Right lobe of liver (tissue), 6 donors: ENCODE measurements at regions not wholly inside any gene's neighbourhood (a gene's known extent, or its start where the extent isn't known, plus 50 kb on each side); places are given as distances from the start of the nearest gene placed in this dataset.
"Not testable (repeated sequence)": the region's sequence is repeated elsewhere in the genome, so short reads cannot be mapped to it uniquely, and the experiment has no call there.

ENCODE experiments used
- ATAC-seq, 4 donors: fragments of 200-7000 bp; cut with Tn5 transposase; one replicate each; pipeline ENCODE4 v1.9.1; 2020; ENCODE audit warnings: mild to moderate bottlenecking in 4 of 4, moderate library complexity in 4 of 4
- DNase-seq, 3 donors: peaks; one replicate each; pipeline ENCODE4 v3.0.0-alpha.2; 2020
- H3K27ac ChIP-seq, 3 donors: fragments of 200-600 bp; one replicate each; pipeline ENCODE4 v1.8.0; 2022
- H3K27me3 ChIP-seq, 2 donors: fragments of 200-600 bp; one replicate each; pipeline ENCODE4 v1.8.0; 2022
- H3K36me3 ChIP-seq, 4 donors: fragments of 200-600 bp; sonication (generic) in 1 of 4; one replicate each; pipeline versions ENCODE4 v1.5.1 to v1.8.0; 2017 to 2022; ENCODE audit warnings: control low read depth in 1 of 4
- H3K4me1 ChIP-seq, 4 donors: fragments of 200-600 bp; sonication (generic) in 1 of 4; one replicate each; pipeline versions ENCODE4 v1.5.1 to v1.8.0; 2017 to 2022; ENCODE audit warnings: control low read depth in 1 of 4
- H3K4me3 ChIP-seq, 3 donors: fragments of 200-600 bp; one replicate each; pipeline ENCODE4 v1.8.0; 2022
- H3K9me3 ChIP-seq, 4 donors: fragments of 200-600 bp; sonication (generic) in 1 of 4; one replicate each; pipeline versions ENCODE4 v1.5.1 to v1.8.0; 2017 to 2022; ENCODE audit warnings: control low read depth in 1 of 4
- CTCF ChIP-seq, 4 donors: fragments of 200-600 bp in 3 of 4; fragments of 450-650 bp in 1 of 4; IDR thresholded peaks; one replicate each; pipeline versions ENCODE4 v1.5.1 to v1.8.0; 2016 to 2022; ENCODE audit warnings: antibody characterized with exemption in 4 of 4, mild to moderate bottlenecking in 2 of 4
- POLR2A ChIP-seq: fragments of 450-650 bp; IDR thresholded peaks from one replicate; pipeline ENCODE4 v1.6.1; 2017; ENCODE audit warnings: antibody characterized with exemption, mild to moderate bottlenecking
- WGBS: methylation state at CpG from one replicate; pipeline ENCODE4 v1.1.6; 2018; ENCODE audit warnings: low coverage, low lambda C conversion rate; ENCODE audit not compliant: insufficient coverage; ENCODE audit errors: missing lambda C conversion rate; 5-methylcytosine and 5-hydroxymethylcytosine counted together
- intact Hi-C, 2 donors: fragments of 100-400 bp; cut with DNase I; formaldehyde crosslinking; loops; one replicate each; pipeline versions ENCODE4 v1.11.2 to v1.14.1; 2022
- donor health status: DM: no; HTN: yes; CAD: no.
- donor health status: DM: no; HTN: no; CAD: no.
- donor health status: DM: no; HTN: no; CAD: no.
- donor health status: DM: no; HTN: yes; CAD: no.
- donor health status: DM: no; HTN: yes; CAD: no.

GRCh38 chr4:158446106-158446505 lies 75.6 kb upstream of the RXFP1 start:
- ATAC-seq (no peak), DNase-seq (no peak)
- H3K4me1 ChIP-seq = no peaks in the 10 kb centered on the region
- no peak overlapping the region for H3K4me3 ChIP-seq
- TF ChIP-seq POLR2A (no peak), CTCF (IDR thresholded peaks at IDR 0.05) (no peak)
- no peak overlapping the region for H3K27ac ChIP-seq
- 59% methylated on average over 2 of the region's 2 CpGs for WGBS
- intact Hi-C loops = no loop called here
- H3K9me3 ChIP-seq = no peaks in the 10 kb centered on the region
- no peaks in the 10 kb centered on the region for H3K27me3 ChIP-seq
- H3K36me3 ChIP-seq = no peaks in the 10 kb centered on the region

DNA sequence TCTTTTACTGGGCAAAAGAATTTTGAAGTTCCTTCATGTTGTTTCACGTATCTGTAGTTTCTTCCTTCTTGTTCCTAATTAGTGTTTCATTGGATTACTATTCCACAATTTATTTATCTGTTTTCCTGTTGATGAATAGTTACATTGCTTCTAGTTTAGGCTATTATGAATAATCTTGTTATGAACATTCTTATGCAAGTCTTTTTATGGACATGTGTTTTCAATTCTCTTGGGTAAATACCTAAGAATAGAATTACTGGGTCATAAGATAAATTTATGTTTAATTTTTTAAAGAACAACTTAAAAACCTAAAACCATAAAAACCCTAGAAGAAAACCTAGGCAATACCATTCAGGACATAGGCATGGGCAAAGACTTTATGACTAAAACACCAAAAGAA lies 70.9 kb upstream of the RXFP1 start:
- no peaks in the 10 kb centered on the region for H3K36me3 ChIP-seq
- H3K9me3 ChIP-seq = no peaks in the 10 kb centered on the region
- no peak overlapping the region for H3K27ac ChIP-seq
- TF ChIP-seq CTCF (IDR thresholded peaks at IDR 0.05) (no peak), POLR2A (no peak)
- H3K4me3 ChIP-seq = no peak overlapping the region
- DNase-seq (no peak), ATAC-seq (no peak)
- intact Hi-C loops = no loop called here
- H3K27me3 ChIP-seq = no peaks in the 10 kb centered on the region
- no peaks in the 10 kb centered on the region for H3K4me1 ChIP-seq
- WGBS = 33% methylated on average over 1 of the region's 1 CpG

DNA sequence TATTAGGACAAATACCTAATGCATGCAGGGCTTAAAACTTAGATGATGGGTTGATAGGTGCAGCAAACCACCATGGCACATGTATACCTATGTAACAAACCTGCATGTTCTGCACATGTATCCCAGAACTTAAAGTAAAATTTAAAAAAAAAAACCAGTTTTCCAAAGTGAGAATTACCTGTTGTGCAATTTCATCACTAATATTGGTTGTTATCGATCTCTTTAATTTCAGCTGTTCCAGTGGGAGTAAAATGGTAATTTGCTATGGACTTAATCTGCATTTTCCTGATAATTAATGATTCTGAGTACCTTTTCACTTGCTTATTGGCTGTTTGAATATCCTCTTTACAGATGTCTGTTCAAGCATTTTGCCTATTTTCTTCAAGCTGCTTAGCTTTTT lies 69.6 kb upstream of the RXFP1 start:
- H3K27me3 ChIP-seq, H3K27ac ChIP-seq, H3K4me1 ChIP-seq, H3K9me3 ChIP-seq, DNase-seq, intact Hi-C loops, H3K36me3 ChIP-seq, H3K4me3 ChIP-seq, ATAC-seq: not testable (repeated sequence)
- WGBS = 82% methylated on average over 1 of the region's 1 CpG

- Histone ChIP-seq H3K4me3 (no peak overlapping the region), H3K4me1 (no peaks in the 10 kb centered on the region), H3K36me3 (no peaks in the 10 kb centered on the region), H3K27ac (no peak overlapping the region), H3K9me3 (no peaks in the 10 kb centered on the region), H3K27me3 (no peaks in the 10 kb centered on the region)
- ATAC-seq (no peak), DNase-seq (no peak)
- intact Hi-C loops = no loop called here
- 78% methylated on average over 2 of the region's 2 CpGs for WGBS
- TF ChIP-seq POLR2A (no peak), CTCF (IDR thresholded peaks at IDR 0.05) (no peak)
These were observed 63.3 kb upstream of the RXFP1 start for GRCh38 chr4:158458271-158458895.

- DNase-seq (no peak), ATAC-seq (no peak)
- H3K27me3 ChIP-seq = no peaks in the 10 kb centered on the region
- no peaks in the 10 kb centered on the region for H3K4me1 ChIP-seq
- intact Hi-C loops = no loop called here
- TF ChIP-seq CTCF (IDR thresholded peaks at IDR 0.05) (no peak), POLR2A (no peak)
- no peaks in the 10 kb centered on the region for H3K9me3 ChIP-seq
- no peak overlapping the region for H3K4me3 ChIP-seq
- H3K36me3 ChIP-seq = no peaks in the 10 kb centered on the region
- H3K27ac ChIP-seq = no peak overlapping the region
These were observed 62.4 kb upstream of the RXFP1 start for GRCh38 chr4:158459085-158459820.
